Motor neuron (in vitro differentiated cells): ENCODE measurements at regions not wholly inside any gene's neighbourhood (a gene's known extent, or its start where the extent isn't known, plus 50 kb on each side); places are given as distances from the start of the nearest gene placed in this dataset.
A peak's percentile ranks its signal among the peaks of the same experiment; 100 is the strongest.
"Not testable (repeated sequence)": the region's sequence is repeated elsewhere in the genome, so short reads cannot be mapped to it uniquely, and the experiment has no call there.

ENCODE experiments used
- ATAC-seq, 8 experiments: fragments of 200-7000 bp; cut with Tn5 transposase; replicated peaks in 6 of 8; 2 replicates each; pipeline ENCODE4 v1.8.0; 2021; ENCODE audit warnings: mild to moderate bottlenecking in 8 of 8, moderate library complexity in 8 of 8
- H3K27ac ChIP-seq, 2 donors: fragments of 250-450 bp; sonication (Bioruptor Pico); 2 replicates each; pipeline ENCODE4 v1.9.0; 2021; ENCODE audit warnings: antibody characterized with exemption in 2 of 2, mild to moderate bottlenecking in 2 of 2, moderate library complexity in 1 of 2
- H3K4me1 ChIP-seq, 2 donors: fragments of 250-450 bp; sonication (Bioruptor Pico); replicated peaks in 1 of 2; 2 replicates each; pipeline ENCODE4 v1.6.1; 2021; ENCODE audit warnings: antibody characterized with exemption in 2 of 2, mild to moderate bottlenecking in 2 of 2, moderate library complexity in 1 of 2
- H3K4me3 ChIP-seq, 5 donors: fragments of 250-450 bp; sonication (Bioruptor Pico); 2 replicates each; pipeline ENCODE4 v1.9.0; 2021; ENCODE audit warnings: antibody characterized with exemption in 5 of 5, mild to moderate bottlenecking in 5 of 5, moderate library complexity in 4 of 5
- WGBS, 10 experiments: fragments of 450-650 bp; shearing (Covaris generic); methylation state at CpG; one replicate each; pipeline ENCODE4 v1.0.0; 2022; 5-methylcytosine and 5-hydroxymethylcytosine counted together
- in situ Hi-C, 9 experiments: fragments of 400-800 bp; cut with MboI; loops; one replicate each; pipeline ENCODE4 v1.15.0; 2021; ENCODE audit warnings: low sequenced_read_pairs in 9 of 9, low pct_unique_long_range_greater_than_20kb in 2 of 9; ENCODE audit not compliant: unreplicated experiment in 9 of 9

DNA sequence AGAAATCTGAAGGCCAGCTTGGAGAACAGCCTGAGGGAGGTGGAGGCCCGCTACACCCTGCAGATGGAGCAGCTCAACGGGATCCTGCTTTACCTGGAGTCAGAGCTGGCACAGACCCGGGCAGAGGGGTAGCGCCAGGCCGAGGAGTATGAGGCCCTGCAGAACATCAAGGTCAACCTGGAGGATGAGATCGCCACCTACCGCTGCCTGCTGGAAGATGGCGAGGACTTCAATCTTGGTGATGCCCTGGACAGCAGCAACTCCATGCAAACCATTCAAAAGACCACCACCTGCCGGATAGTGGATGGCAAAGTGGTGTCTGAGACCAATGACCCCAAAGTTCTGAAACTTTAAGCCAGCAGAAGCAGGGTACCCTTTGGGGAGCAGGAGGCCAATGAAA, 318.4 kb downstream of the ZFHX3 start:
- H3K27ac ChIP-seq, in situ Hi-C loops, H3K4me3 ChIP-seq, ATAC-seq, H3K4me1 ChIP-seq: not testable (repeated sequence)
- 96 to 100% (median 100%) methylated on average over 3 to 4 of the region's 9 CpGs; no CpG with 5 or more reads in 6 of the 10 experiments for WGBS, 10 experiments

DNA sequence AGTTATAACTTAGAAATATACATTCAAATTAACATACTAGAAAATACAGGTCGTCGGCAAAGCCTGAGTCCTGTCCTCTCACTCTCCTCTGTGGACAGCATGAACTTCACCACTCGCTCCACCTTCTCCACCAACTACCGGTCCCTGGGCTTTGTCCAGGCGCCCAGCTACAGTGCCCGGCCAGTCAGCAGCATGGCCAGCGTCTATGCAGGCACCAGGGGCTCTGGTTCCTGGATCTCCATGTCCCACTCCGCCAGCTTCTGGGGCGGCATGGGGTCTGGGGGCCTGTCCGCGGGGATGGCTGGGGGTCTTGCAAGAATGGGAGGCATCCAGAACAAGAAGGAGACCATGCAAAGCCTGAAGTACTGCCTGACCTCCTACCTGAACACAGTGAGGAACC, 319.4 kb downstream of the ZFHX3 start:
- no peak overlapping the region for H3K27ac ChIP-seq
- ATAC-seq: no peak
- WGBS, 10 experiments: 83 to 100% (median 98%) methylated on average over 1 to 4 of the region's 11 CpGs; no CpG with 5 or more reads in 4 of the 10 experiments
- in situ Hi-C loops: no loop called here
- H3K4me1 ChIP-seq: peaks cover 8 to 10% of the 10 kb centered on the region in 2 donors
- no peak overlapping the region for H3K4me3 ChIP-seq

DNA sequence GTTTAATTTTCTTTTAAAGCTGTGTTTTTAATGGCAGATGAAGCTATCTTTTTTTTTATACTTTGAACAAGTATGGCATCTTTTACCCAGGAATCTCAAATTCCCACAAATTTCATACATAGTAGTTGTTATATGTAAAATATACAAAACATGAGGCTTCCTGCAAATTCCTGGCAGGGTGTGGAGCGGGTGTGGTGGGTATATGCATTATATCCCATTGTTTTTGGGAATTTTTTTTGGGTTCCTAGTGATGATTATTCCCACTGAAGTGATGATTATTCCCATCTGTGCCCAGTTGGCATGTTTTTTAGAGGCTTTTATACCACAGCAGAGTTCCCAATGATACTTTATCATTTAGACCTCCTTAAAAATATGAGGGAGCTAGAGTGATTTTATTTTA, 320.4 kb downstream of the ZFHX3 start:
- peak in 3 of 8 experiments; percentile 34 to 55 (median 51) for ATAC-seq
- Histone ChIP-seq H3K4me1 (peaks cover 18 to 19% of the 10 kb centered on the region in 2 donors), H3K4me3 (no peak overlapping the region), H3K27ac (no peak overlapping the region)
- 0 to 100% (median 88%) methylated on average over 1 of the region's 1 CpG; no CpG with 5 or more reads in 3 of the 10 experiments for WGBS, 10 experiments
- in situ Hi-C loops: no loop called here

DNA sequence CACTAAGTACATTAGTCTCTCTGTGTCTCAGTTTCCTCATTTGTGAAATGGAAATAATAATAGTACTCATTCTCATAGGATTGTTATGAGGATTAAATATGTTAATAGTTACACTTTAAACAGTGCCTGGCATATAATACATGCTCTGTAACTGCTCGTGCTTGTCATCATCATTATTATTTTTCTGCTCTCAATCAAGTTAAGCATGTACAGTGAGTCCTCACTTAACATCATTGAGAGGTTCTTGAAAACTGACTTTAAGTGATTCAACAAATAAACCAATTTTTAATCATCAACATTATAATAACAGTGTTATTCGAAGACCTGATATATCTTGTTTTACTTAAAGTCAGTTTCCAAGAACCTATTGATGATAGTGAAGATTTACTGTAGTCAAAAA, 322.3 kb downstream of the ZFHX3 start:
- Histone ChIP-seq H3K4me3 (no peak overlapping the region), H3K4me1 (peaks cover 26 to 28% of the 10 kb centered on the region in 2 donors), H3K27ac (no peak overlapping the region)
- 42 to 100% (median 83%) methylated on average over 1 to 2 of the region's 2 CpGs; no CpG with 5 or more reads in 3 of the 10 experiments for WGBS, 10 experiments
- in situ Hi-C loops: no loop called here
- ATAC-seq: no peak

DNA sequence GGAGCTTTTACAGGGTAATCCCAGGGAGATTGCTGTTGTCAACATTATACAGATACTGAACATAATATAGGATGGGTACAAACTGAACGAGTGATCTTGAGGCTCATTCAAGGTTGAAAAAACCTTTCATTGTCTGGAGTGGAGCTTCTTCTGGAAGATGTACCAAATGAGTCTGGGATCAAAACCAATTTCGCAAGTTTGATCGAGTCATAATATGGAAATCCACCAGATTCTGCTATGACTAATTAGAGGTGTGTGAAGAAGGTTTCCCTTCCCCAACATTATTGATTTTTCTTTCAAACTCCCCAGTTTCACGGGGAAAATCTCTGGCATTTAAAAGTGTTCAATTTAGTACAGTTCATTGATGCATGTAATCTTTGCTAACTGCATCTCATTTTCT, 324.1 kb downstream of the ZFHX3 start:
- in situ Hi-C loops: no loop called here
- H3K4me3 ChIP-seq: no peak overlapping the region
- peaks cover 26 to 28% of the 10 kb centered on the region in 2 donors for H3K4me1 ChIP-seq
- WGBS, 10 experiments: 0 to 80% (median 50%) methylated on average over 1 to 4 of the region's 4 CpGs; no CpG with 5 or more reads in 1 of the 10 experiments
- ATAC-seq: peak in 1 of 8 experiments; percentile 21
- no peak overlapping the region for H3K27ac ChIP-seq

DNA sequence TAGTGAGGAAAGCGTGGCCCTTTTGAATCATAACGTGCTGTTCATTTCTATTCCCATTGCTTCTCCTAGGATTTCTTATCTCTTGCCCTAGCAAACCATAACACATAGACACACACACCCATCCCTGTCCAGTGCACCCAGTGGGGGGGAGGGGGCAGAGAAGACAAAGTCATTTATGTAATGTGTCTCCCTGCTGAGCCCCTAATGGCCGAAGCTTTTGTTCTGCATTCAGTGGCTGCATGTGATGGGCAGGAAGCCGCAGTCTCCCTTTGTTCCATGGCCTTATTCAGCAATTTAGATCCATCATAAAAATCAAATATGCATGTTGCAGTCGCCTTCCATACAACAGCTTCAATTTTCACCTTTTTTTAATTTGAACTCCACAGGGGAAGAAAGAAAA, 325.4 kb downstream of the ZFHX3 start:
- H3K4me1 ChIP-seq: peaks cover 26 to 28% of the 10 kb centered on the region in 2 donors
- no peak overlapping the region for H3K4me3 ChIP-seq
- H3K27ac ChIP-seq: peak overlapping the region; percentile 22 to 63
- peak in 5 of 8 experiments; percentile 79 to 92 (median 90) for ATAC-seq
- in situ Hi-C loops: no loop called here
- WGBS, 10 experiments: 0 to 93% (median 14%) methylated on average over 1 to 5 of the region's 5 CpGs; no CpG with 5 or more reads in 1 of the 10 experiments

DNA sequence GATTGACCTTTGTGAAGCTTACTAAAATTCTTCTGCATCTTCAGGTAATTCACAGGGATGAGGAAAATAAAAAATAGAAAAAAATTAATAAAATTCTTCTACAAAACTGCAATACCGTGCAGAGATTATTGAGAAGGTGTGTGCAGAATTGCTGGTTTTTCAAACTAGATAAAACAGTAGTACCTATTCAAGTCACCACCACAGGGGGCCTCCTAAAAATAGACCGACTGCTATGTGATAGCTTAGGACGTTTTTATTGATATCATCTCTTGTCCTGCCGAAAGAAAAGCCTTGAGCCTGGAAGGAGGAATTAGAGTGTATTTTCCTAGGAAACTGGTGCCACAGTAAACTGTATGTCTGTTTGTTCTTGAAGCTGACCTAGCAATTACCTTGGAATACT, 325.9 kb downstream of the ZFHX3 start:
- peak in 4 of 8 experiments; percentile 12 to 40 (median 18) for ATAC-seq
- in situ Hi-C loops: no loop called here
- WGBS, 10 experiments: 32 to 100% (median 45%) methylated on average over 1 to 4 of the region's 4 CpGs; no CpG with 5 or more reads in 2 of the 10 experiments
- Histone ChIP-seq H3K4me3 (no peak overlapping the region), H3K27ac (peak overlapping the region in 1 of 2 donors; percentile 63), H3K4me1 (peaks cover 26 to 28% of the 10 kb centered on the region in 2 donors)

DNA sequence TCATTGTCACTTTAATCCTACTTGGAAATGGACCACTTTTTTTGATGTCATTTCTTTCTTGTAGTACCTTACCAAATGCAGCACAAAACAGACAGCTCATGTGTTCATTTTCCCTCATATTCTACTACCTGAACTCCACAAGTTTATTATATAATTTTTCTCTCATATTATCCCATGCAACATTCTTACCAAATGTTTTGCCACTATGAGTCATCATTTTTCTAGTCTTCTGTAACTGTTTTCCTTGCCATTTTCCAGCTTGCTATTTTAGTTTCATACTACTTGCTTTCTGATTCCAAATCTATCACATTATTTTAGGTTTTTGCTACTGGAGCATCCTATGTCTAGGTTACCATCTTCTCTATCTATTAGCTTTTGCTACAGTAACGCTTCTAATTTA, 332.7 kb downstream of the ZFHX3 start:
- ATAC-seq: no peak
- WGBS, 10 experiments: 85 to 100% (median 100%) methylated on average over 1 of the region's 1 CpG
- in situ Hi-C loops: no loop called here
- no peak overlapping the region for H3K27ac ChIP-seq
- no peak overlapping the region for H3K4me3 ChIP-seq
- no peaks in the 10 kb centered on the region for H3K4me1 ChIP-seq

DNA sequence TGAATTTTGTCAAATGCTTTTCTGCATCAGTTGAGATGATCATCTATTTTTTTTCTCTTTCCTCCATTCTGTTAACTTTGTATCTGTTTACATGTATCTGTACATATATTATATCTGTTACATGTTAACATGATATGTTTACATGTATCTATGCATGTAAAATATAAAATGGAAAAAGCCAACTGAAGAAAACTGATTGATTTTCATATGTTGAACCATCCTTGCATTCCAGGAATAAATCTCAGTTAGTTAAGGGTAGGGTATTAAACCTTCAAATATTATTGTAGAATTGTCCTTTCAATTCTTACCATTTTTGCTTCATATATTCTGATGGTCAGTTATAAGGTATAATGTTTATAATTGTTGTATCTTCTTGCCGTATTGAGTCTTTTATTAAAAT, 336.1 kb downstream of the ZFHX3 start:
- 50 to 100% (median 94%) methylated on average over 1 of the region's 1 CpG; no CpG with 5 or more reads in 1 of the 10 experiments for WGBS, 10 experiments
- H3K4me1 ChIP-seq: peaks cover 0 to 7% of the 10 kb centered on the region in 2 donors
- in situ Hi-C loops: no loop called here
- no peak overlapping the region for H3K4me3 ChIP-seq
- no peak overlapping the region for H3K27ac ChIP-seq
- ATAC-seq: no peak

DNA sequence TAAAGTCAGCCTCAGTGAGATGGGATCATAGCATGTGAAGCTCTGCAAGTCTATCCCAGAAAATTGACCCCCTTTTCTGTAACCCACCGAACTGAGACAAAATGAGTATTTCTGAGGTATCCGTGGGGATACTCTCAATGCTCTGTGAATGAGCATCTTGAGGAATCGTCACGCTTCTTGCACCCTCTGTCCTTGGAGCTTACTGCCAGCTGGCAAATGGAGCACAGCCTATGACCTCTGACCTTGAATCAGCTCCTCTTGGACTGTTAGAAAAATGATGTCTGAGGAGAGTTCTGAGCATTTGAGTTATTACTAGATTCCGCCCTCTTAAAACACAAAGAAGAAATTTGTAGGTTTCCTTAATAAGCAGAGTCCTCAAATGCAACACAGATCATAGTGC, 342.1 kb downstream of the ZFHX3 start:
- in situ Hi-C loops: no loop called here
- peak in 2 of 8 experiments; percentile 66 for ATAC-seq
- no peak overlapping the region for H3K4me3 ChIP-seq
- WGBS, 10 experiments: 40 to 69% (median 59%) methylated on average over 1 to 5 of the region's 5 CpGs; no CpG with 5 or more reads in 2 of the 10 experiments
- peak overlapping the region; percentile 12 to 32 for H3K27ac ChIP-seq
- peaks cover 13 to 30% of the 10 kb centered on the region in 2 donors for H3K4me1 ChIP-seq

DNA sequence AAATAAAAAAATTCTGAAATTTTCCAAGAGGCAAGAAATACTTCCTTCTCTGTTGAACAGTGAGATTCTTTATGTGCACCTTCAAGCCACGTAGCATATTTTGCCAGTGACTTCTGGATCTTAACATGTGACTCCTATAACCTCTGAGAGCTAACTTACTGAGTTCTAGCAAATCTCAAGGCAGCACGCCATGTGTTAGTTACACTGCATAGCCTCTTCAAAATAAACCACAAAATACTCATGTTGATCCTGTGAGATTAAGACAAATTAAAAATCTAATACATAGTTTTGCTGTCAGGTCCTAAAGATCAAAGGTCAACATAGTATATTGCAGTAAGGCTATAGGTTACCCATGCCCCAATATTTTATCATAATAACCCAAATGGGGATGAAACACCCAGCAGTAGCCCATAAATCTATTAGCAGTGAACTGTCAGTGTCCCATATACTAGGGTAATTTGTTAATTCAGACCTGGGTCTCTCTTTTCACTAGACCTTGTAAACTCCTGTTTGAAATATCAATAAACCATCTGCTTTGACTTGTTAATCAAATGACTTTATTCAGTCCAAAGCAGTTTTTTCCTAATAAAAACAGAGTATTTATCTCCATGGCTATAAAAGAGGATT, 343.1 kb downstream of the ZFHX3 start:
- in situ Hi-C loops: no loop called here
- no peak overlapping the region for H3K27ac ChIP-seq
- 49 to 100% (median 79%) methylated on average over 1 to 2 of the region's 2 CpGs for WGBS, 10 experiments
- ATAC-seq: peak in 4 of 8 experiments; percentile 37 to 80 (median 60)
- H3K4me3 ChIP-seq: no peak overlapping the region
- peaks cover 13 to 31% of the 10 kb centered on the region in 2 donors for H3K4me1 ChIP-seq

DNA sequence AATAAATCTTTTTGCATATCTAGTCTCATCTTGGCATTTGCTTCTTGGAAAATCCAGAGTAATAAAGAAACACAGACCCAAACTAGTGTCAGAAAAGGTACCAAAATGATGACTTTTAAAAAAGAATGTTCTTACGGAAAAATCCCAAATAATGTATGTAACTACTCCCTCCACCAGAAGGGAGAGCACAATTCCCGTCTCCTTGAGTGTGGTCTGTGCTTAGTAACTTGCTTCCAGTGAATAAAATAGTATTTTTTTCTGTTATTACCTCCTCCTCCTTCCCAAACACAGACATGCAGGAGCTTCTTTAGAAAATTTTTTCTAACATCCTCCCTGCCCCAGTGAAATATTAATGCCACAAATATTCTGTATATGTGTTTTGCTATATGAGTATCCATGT, 358.1 kb downstream of the ZFHX3 start:
- in situ Hi-C loops: no loop called here
- 39 to 100% (median 80%) methylated on average over 1 to 2 of the region's 2 CpGs; no CpG with 5 or more reads in 1 of the 10 experiments for WGBS, 10 experiments
- no peak for ATAC-seq

DNA sequence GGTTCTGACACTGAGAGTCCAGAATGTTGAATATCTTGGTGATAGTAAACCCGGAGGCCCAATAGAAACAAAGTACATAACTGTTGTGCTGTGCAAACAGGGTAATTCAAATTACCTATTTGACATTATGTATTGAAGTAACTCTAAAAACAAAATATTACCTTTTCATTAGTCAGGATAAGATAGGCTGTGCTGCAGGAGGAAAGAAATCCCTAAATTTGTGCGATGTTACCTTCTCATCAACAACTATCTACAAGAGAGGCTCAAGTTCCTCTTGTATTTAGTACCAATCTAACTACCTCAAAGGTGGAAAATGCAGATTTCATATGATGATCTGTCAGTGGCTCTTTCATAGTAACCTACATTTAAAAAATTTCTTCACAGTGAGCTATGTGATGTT, 367.2 kb downstream of the ZFHX3 start:
- Histone ChIP-seq H3K4me3 (no peak overlapping the region), H3K27ac (no peak overlapping the region), H3K4me1 (no peaks in the 10 kb centered on the region)
- no peak for ATAC-seq
- 71 to 100% (median 93%) methylated on average over 1 to 2 of the region's 2 CpGs; no CpG with 5 or more reads in 1 of the 10 experiments for WGBS, 10 experiments
- in situ Hi-C loops: no loop called here

More for the DNA sequence above, 358.1 kb downstream of the ZFHX3 start:
- no peaks in the 10 kb centered on the region for H3K4me1 ChIP-seq
- no peak overlapping the region for H3K27ac ChIP-seq
- H3K4me3 ChIP-seq: no peak overlapping the region

DNA sequence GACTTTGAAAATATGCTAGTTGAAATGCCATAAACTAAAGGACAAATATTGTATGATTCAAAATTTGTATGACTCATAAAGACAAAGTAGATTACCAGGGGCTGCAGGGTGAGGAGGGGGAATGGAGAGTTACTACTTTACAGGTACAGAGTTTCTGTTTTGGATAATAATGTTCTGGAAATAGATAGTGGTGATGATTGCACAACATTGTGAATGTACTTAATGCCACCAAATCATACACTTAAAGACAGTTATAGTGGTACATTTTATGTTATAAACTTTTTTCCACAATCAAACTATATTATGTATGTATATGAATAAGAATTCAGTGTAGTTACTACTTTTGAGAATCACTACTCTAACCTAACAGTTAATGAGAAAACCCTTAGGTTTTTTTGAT, 368.1 kb downstream of the ZFHX3 start:
- in situ Hi-C loops: no loop called here
- H3K27ac ChIP-seq: no peak overlapping the region
- no peak overlapping the region for H3K4me3 ChIP-seq
- H3K4me1 ChIP-seq: no peaks in the 10 kb centered on the region
- no peak for ATAC-seq
